H7 (cell line): ENCODE measurements at regions not wholly inside any gene's neighbourhood (a gene's known extent, or its start where the extent isn't known, plus 50 kb on each side); places are given as distances from the start of the nearest gene placed in this dataset.

Experiments used
- DNase-seq: peaks from one replicate; pipeline ENCODE4 v3.0.0; 2012
- H3K27me3 ChIP-seq: 2 replicates; pipeline ENCODE4 v1.6.0; 2011; ENCODE audit warnings: mild to moderate bottlenecking, low read length; ENCODE audit not compliant: control insufficient read depth, insufficient read depth
- H3K36me3 ChIP-seq: replicated peaks from 2 replicates; pipeline ENCODE4 v1.5.1; 2011; ENCODE audit warnings: low read length; ENCODE audit not compliant: control insufficient read depth, insufficient read depth
- H3K4me3 ChIP-seq: 2 replicates; pipeline ENCODE4 v1.5.1; 2011; ENCODE audit warnings: low read depth, mild to moderate bottlenecking, control low read depth, low read length, moderate library complexity; ENCODE audit not compliant: insufficient read depth

DNA sequence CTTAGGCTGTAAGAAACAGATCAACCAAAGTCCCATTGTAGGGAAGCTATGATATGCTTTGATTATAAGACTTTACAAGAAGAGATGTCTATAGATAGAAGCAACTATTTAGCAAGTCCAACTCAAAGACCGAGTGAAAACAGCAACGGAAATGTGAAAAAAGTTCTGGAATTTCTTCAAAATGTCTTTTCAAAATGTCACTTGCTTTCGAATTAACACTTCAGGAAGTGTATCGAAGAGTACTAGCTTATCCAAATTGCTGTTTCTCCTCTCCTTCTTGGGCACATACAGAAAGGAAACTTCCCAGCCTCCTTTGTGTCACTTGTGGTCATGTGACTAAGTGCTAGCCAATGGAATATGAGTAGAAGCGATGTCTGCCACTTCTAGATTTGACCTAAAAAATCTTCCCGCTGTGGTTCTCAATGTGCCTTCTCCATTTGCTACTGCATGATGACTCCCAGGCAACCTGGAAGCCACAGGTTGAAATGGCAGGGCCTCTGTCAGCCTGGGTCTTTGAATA lies 89.9 kb downstream of the TSEN15 start:
- no peaks in the 10 kb centered on the region for H3K27me3 ChIP-seq
- DNase-seq = no peak
- no peaks in the 10 kb centered on the region for H3K36me3 ChIP-seq
- no peak overlapping the region for H3K4me3 ChIP-seq

DNA sequence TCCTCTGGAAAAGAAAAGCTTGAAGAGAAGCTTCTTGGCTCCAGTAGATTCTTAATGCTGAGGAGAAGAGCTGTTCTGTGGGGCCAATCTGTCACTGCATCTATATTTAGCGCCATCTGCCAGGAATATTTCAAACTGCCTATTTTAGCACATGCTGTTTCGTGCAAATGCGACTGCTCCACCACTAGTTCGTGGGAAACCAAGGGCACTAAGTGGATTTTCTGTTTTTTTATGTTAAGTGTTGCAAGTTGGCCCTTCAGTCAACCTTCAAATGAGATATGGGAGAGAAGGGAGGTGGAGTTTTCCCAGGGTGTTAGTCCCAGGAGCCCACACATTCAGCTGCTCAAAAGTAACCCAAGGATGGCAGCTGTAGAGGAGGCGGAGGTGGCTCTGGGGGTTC lies 91.9 kb downstream of the TSEN15 start:
- no peak for DNase-seq
- H3K36me3 ChIP-seq = no peaks in the 10 kb centered on the region
- H3K4me3 ChIP-seq = no peak overlapping the region
- no peaks in the 10 kb centered on the region for H3K27me3 ChIP-seq

DNA sequence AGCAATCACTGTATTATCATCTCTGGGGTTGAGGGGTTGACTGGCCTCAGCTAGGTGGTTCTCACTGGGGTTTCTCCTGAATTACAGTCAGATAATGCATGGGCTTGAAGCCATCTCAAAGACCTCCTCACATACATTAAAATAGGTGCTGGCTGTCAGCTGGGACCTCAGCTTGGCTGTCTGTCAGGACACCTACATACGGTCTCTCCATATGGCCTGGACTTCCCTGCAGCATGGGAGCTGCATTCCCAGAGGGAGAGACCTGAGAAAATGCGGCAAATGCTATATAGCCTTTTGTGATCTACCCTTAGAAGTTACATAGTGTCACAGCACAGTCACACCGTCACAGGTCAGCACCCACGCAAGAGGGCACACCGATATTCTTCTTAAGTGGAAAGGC lies 93.6 kb downstream of the TSEN15 start:
- Histone ChIP-seq H3K4me3 (no peak overlapping the region), H3K27me3 (no peaks in the 10 kb centered on the region), H3K36me3 (no peaks in the 10 kb centered on the region)
- DNase-seq = no peak

DNA sequence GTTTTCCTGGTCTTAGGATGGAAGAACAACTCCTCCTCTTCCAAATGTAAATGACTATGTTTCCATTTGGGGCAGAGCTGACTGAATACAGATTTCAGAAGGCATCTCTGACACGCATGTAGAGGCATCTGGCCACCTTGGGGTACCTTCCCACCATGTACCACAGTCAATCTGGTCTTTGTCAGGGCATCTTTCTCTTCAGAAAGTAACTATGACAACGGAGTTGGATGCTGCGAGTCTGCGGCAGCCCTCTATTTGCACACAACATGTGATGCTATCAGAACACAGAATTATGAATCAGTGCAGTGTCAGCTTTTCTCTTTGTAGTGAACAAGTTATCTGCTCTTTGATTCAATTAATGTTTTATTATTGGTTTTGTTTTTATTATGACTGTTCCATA lies 94.7 kb downstream of the TSEN15 start:
- no peak for DNase-seq
- Histone ChIP-seq H3K27me3 (no peaks in the 10 kb centered on the region; the same call in 1 of the 2 replicates), H3K36me3 (no peaks in the 10 kb centered on the region), H3K4me3 (no peak overlapping the region)

DNA sequence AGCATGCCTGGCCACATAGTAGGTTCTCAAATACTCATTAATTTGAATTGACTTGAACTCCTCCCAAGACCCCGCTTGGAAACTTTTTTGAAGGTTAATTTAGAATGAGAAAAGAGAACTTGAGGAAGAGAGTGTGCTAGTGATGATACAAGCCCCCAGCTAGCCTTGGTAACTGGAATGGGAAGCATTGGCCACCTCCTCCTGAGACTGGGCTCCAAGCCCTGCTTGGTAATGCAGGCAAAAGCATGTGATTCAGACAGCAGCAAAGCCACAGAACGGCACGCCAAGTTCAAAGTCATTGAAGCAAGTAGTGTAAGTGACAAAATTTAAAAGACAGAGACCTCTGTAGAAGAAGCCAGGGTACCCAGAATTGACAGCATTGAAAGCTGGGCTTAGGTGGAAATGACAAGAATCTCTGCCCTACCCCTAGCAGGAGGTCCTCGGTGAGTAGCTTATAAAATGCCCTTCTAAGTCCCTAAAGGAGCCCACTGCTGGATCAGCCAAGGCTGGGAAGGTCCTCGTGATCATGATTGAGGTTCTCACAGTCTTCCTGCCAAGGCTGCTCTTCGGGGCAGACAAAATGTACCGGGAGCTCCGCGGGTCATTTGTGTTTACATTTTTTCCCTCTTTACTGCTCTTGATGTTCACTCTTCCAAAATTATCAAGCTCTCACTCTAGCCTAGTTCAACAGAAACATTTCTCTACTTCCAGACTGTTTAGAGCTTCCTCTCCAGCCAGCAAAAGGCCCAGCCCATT lies 99.4 kb downstream of the TSEN15 start:
- Histone ChIP-seq H3K4me3 (no peak overlapping the region), H3K27me3 (no peaks in the 10 kb centered on the region; the same call in 1 of the 2 replicates), H3K36me3 (no peaks in the 10 kb centered on the region)
- DNase-seq = no peak

DNA sequence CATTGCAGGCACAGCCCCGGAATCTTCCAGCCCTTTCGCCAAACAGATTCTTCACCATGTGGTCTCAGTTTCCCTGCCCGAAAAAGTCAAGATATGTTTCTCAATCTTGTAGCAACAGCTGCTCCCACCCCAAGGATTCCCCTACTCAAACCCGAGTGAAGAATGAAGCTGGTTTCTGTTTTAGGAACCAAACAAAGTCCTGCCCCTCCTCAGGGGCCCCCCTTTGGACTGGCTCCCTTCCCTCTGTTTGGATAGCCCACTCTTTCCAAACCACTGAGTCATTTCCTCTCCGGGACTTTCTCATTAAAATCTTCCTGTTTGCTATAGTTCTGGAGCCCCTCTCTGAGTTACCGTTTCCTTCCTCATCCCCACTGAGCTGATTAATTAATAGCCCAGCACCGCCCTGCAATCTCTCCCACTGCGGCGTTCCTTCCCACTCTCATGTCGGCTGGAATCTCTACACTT lies 100.9 kb downstream of the TSEN15 start:
- no peak overlapping the region for H3K4me3 ChIP-seq
- no peak for DNase-seq

DNA sequence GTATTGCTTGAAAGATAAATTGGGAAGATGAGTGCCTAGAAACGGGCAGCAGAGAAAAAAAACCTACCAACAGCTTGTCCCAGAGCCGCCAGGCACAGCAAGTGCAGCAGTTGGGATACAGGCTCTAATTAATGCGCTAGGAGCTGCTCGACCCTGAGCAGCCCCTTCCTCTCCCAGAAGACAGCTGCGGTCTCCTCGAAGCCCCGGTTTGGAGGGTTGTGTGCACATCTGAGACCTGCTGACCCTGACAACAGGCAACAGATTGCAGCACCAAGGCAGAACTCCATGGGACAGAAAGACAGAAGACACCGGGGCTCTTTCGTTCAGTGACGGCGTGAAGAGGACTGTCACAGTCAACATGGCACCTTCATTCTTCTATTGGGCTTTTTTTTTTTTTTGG lies 101.4 kb downstream of the TSEN15 start:
- no peak for DNase-seq
- Histone ChIP-seq H3K36me3 (no peaks in the 10 kb centered on the region), H3K4me3 (no peak overlapping the region), H3K27me3 (no peaks in the 10 kb centered on the region; the same call in 1 of the 2 replicates)

More for the DNA sequence above, 100.9 kb downstream of the TSEN15 start:
- Histone ChIP-seq H3K36me3 (no peaks in the 10 kb centered on the region), H3K27me3 (no peaks in the 10 kb centered on the region; the same call in 1 of the 2 replicates)

DNA sequence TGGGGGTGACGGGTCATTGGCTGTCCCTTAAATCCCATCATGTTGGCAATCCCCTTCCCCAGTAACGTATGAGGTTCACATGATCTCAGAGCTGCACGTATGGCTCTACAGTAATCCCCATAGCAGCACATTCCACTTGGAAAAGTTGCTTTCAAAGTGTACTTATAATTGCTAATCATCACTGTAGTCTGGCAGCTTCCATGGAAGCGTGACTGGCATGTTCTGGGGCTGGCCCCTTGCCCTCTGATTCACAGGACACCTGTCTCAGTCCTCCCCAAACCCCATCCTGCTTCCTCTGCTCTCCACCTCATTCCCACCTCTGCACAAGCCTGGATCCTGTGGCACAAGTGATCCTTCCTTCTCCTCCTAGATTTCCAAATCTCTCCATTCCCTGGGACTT lies 102.2 kb downstream of the TSEN15 start:
- no peak for DNase-seq
- Histone ChIP-seq H3K4me3 (no peak overlapping the region), H3K27me3 (no peaks in the 10 kb centered on the region; the same call in 1 of the 2 replicates), H3K36me3 (no peaks in the 10 kb centered on the region)

DNA sequence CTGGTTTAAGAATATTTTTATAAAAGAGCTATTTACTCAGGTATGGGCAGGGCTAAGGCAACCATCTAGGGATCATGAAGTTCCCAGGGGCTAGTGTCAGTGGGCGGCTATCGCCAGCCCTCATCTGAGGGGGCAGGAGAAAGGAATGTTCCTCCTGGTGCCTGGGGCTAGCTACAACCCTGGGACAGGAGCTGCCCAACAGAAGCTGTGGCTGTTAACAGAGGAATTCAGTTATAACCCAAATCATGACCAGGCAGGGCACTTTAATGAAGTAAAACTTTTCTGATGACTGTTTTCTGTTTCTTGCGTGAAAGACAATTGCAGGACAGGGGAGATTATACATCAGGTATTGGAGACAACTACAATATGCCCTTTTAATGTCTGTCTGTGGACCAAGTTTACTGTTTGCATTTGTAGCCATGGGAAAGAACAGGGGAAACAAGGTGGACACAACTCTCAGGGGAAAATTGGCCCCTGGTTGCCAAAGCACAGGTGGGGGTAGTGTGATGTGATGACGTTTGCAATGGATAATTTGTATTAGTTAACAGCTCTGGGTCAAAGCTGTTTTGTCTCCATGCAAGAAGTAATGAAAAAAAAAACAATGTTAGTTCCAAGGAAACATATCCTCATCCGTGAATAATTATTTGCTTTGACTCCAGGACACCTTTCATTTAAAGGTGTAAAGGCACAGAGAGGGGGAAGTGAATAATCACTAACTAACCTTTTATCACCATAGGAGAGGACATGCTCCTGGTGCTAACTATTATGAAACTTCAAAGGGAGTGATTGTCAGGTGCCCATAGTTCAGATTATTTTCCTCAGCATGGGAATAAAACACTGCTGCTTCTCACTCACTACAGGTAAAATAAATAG lies 105.2 kb downstream of the TSEN15 start:
- Histone ChIP-seq H3K36me3 (no peaks in the 10 kb centered on the region), H3K27me3 (no peaks in the 10 kb centered on the region), H3K4me3 (no peak overlapping the region)
- DNase-seq = peak; percentile 12

DNA sequence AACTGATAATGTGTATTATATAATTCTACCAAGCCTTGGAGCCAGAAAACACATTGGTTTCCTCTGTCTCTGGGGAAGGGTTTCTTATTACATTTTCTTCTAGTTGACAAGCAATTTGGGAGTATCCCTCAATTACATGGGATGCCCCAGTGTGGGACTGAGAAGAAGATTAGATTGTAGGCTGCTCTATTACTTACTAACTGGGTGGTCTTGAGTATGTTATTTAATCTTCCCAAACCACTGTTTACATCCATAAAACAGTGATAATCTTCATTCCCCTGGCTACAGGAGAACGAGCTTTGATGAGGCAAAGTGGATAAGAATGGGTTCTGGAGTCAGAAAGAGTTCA lies 105.8 kb downstream of the TSEN15 start:
- Histone ChIP-seq H3K4me3 (no peak overlapping the region), H3K36me3 (no peaks in the 10 kb centered on the region), H3K27me3 (no peaks in the 10 kb centered on the region)
- DNase-seq = no peak

DNA sequence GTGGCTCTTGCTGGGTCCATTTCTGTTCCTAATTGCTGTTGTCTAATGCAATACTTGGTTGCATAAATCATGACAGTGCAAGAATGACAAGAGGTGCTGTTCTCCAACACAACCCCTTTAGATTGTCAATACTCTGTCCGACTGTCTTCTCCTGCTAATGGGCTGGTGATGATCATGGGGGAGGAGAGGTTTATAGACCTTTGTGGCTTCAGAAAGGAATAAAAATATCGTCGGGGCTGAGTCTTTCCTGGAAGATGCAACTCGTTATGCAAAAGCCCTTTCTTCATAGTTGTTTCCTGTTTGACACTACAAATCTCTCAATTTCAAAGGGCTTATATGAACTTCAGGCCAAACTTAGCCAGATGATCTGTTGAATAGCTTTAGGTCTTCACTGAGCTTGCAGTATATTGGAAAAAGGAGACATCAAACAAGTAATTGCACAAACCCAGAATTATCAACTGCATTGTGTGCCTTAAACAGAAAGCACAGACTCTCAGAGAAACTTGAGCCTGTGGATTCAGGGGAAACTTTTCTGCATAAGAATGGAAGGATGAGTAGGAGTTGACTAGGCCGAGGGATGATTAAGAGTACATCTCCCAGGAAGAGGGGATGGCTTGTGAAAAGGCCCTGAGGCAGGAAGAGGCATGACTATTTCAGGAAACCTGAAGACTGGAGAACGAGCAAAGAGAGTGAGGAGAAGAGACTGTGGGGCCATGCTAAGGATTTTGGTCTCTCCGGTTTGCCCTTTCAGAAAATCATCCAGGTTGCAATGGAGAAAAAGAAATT lies 107.6 kb downstream of the TSEN15 start:
- Histone ChIP-seq H3K27me3 (no peaks in the 10 kb centered on the region), H3K4me3 (no peak overlapping the region), H3K36me3 (no peaks in the 10 kb centered on the region)
- DNase-seq = peak; percentile 10

DNA sequence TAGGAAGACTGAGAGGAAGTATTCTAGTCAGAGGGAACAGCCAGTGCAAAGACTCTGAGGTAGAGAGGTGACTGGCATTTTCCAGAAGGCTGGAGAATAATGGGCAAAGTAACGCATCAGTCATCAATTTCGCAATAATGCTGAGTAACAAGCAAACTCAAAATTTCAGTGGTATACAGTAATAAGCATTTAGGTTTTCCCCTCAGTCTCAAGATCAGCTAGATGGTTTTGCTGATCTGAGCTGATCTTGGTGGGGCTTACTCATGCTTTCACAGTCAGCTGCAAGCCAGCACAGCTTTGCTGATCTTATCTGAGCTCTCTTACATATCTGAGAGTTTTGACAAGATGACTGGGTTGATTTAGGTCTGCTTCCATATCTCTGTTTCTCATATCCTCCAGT lies 108.7 kb downstream of the TSEN15 start:
- H3K27me3 ChIP-seq = no peaks in the 10 kb centered on the region
- H3K4me3 ChIP-seq = no peak overlapping the region
- H3K36me3 ChIP-seq = no peaks in the 10 kb centered on the region
- DNase-seq = no peak

DNA sequence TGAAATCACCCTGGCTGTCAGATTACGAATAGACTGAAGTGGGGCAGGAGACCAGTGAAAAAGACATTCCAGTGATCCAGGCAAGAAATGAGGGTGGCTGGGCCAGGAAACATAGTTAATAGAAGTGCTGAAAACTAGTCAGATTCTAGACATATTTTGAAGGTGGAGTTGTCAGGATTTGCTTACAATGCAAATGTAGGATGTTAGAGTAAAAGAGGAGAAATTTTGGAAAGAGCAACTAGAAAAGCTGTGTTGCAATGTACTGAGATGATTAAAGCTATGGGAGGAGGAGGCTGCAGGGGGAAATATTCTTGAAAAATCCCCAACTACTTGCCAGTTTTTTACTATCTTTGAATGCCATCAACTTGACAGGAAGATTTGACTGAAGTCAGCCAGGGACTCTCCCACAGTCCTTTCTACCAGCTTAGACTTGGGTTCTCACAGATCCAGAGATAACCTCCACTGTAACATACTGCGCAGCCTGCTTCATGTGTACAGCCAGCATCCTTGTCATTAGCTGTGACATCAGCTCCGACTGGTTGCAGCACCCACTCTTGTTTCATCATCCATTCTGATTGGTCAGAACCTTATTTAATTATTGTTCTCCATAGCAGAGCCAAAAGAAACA lies 109.7 kb downstream of the TSEN15 start:
- no peak overlapping the region for H3K4me3 ChIP-seq
- H3K27me3 ChIP-seq = no peaks in the 10 kb centered on the region
- DNase-seq = no peak
- no peaks in the 10 kb centered on the region for H3K36me3 ChIP-seq

DNA sequence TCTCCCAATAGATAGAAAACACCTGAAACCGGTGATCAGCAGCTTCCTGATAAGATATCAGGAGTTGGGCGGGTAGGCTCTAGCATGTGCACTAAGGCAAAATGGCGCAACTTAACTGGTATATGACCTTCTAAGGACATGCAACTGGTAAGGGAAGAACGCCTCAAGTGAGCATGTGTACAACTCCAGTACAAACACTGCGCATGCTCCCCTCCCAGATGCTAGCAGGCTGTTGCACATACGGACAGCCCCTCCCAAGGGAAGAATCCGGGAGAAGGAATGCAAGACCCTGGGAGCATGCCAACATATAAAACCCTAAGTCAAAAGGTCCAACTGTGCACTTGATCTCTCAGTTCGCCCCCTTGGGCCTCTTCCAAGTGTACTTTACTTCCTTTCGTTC lies 110.8 kb downstream of the TSEN15 start:
- no peak for DNase-seq
- Histone ChIP-seq H3K4me3 (no peak overlapping the region), H3K36me3 (no peaks in the 10 kb centered on the region), H3K27me3 (no peaks in the 10 kb centered on the region)
